Right ventricle myocardium inferior (tissue), 1 donor: ENCODE measurements at regions not wholly inside any gene's neighbourhood (a gene's known extent, or its start where the extent isn't known, plus 50 kb on each side); places are given as distances from the start of the nearest gene placed in this dataset.
A peak's percentile ranks its signal among the peaks of the same experiment; 100 is the strongest.

ENCODE experiments used
- ATAC-seq: fragments of 200-7000 bp; cut with Tn5 transposase; one replicate; pipeline ENCODE4 v1.9.1; 2020; ENCODE audit warnings: mild to moderate bottlenecking, moderate library complexity
- DNase-seq: peaks from one replicate; pipeline ENCODE4 v3.0.0; 2021; ENCODE audit errors: missing footprints
- intact Hi-C: fragments of 100-400 bp; cut with DNase I; formaldehyde crosslinking; loops from one replicate; pipeline ENCODE4 v1.11.0; 2022
- donor health status: DM: no; HTN: yes; CAD: no; lungs with severe emphysema.

- no peak for ATAC-seq
- intact Hi-C loops = no loop called here
- peak; percentile 49 for DNase-seq
Measured at GRCh38 chr20:50242548-50242862, 51.9 kb downstream of the CEBPB start.

- no peak for ATAC-seq
- DNase-seq = peak; percentile 62
- intact Hi-C loops = no loop called here
Measured at GRCh38 chr20:50242863-50243609, 52.4 kb downstream of the CEBPB start.

- intact Hi-C loops = no loop called here
- ATAC-seq (no peak), DNase-seq (peak; percentile 41)
Measured at GRCh38 chr20:50243610-50244351, 53.2 kb downstream of the CEBPB start.

- ATAC-seq = no peak
Measured at GRCh38 chr20:50244352-50245149, 53.9 kb downstream of the CEBPB start.

GRCh38 chr20:50245498-50246366 lies 55.1 kb downstream of the CEBPB start:
- DNase-seq (peak; percentile 39), ATAC-seq (no peak)
- intact Hi-C loops = no loop called here

More at GRCh38 chr20:50244352-50245149, 53.9 kb downstream of the CEBPB start:
- peak; percentile 42 for DNase-seq
- intact Hi-C loops = no loop called here

- intact Hi-C loops = no loop called here
- DNase-seq = no peak
- no peak for ATAC-seq
Measured at GRCh38 chr20:50246367-50247195, 56.0 kb downstream of the CEBPB start.

- peak; percentile 9 for DNase-seq
- ATAC-seq = no peak
Measured at GRCh38 chr20:50247196-50248094, 56.8 kb downstream of the CEBPB start.

GRCh38 chr20:50248104-50248641 lies 57.5 kb downstream of the CEBPB start:
- ATAC-seq = no peak

More at GRCh38 chr20:50247196-50248094, 56.8 kb downstream of the CEBPB start:
- intact Hi-C loops = no loop called here

GRCh38 chr20:50249447-50250388 lies 59.1 kb downstream of the CEBPB start:
- ATAC-seq (no peak), DNase-seq (peak; percentile 21)
- intact Hi-C loops = no loop called here

More at GRCh38 chr20:50248104-50248641, 57.5 kb downstream of the CEBPB start:
- peak; percentile 50 for DNase-seq
- intact Hi-C loops = no loop called here

- intact Hi-C loops = no loop called here
- no peak for ATAC-seq
- no peak for DNase-seq
Measured at GRCh38 chr20:50250679-50251382, 60.2 kb downstream of the CEBPB start.

GRCh38 chr20:50251383-50251748 lies 60.7 kb downstream of the CEBPB start:
- no peak for ATAC-seq
- DNase-seq = no peak
- intact Hi-C loops = no loop called here

GRCh38 chr20:50251992-50252511 lies 61.4 kb downstream of the CEBPB start:
- ATAC-seq (no peak), DNase-seq (no peak)
- intact Hi-C loops = no loop called here

- intact Hi-C loops = no loop called here
- DNase-seq (no peak), ATAC-seq (no peak)
Measured at GRCh38 chr20:50252701-50253100, 62.1 kb downstream of the CEBPB start.

- DNase-seq = no peak
- intact Hi-C loops = no loop called here
- no peak for ATAC-seq
Measured at GRCh38 chr20:50253101-50253500, 62.5 kb downstream of the CEBPB start.
